ENCODE measurements at regions not wholly inside any gene's neighbourhood (a gene's known extent, or its start where the extent isn't known, plus 50 kb on each side); places are given as distances from the start of the nearest gene placed in this dataset.

GRCh38 chr21:20760221-20760620 lies 238.0 kb upstream of the NCAM2 start:
- no peak overlapping the region for H2AFZ ChIP-seq
- no peak overlapping the region for H3K9ac ChIP-seq
- no peak for TF ChIP-seq CTCF (IDR thresholded peaks at IDR 0.05)
- H3K4me2 ChIP-seq (ENCODE audit: low read length) = no peak overlapping the region
- no peaks in the 10 kb centered on the region for H3K9me3 ChIP-seq (ENCODE audit: control insufficient read depth, low read length)
- no peaks in the 10 kb centered on the region for H3K4me1 ChIP-seq
- no peak overlapping the region for H3K27ac ChIP-seq
- no peak overlapping the region for H3K4me3 ChIP-seq (ENCODE audit: low read depth, low read length)
- no peaks in the 10 kb centered on the region for H3K36me3 ChIP-seq (ENCODE audit: control insufficient read depth, insufficient read depth, low read length)
- H3K79me2 ChIP-seq = no peaks in the 10 kb centered on the region
- H3K27me3 ChIP-seq (ENCODE audit: control insufficient read depth, insufficient read depth, low read length) = no peaks in the 10 kb centered on the region

- no peak overlapping the region for H3K27ac ChIP-seq
- no peaks in the 10 kb centered on the region for H3K36me3 ChIP-seq (ENCODE audit: control insufficient read depth, insufficient read depth, low read length)
- no peak for TF ChIP-seq CTCF (IDR thresholded peaks at IDR 0.05)
Measured at GRCh38 chr21:20774737-20775136, 223.5 kb upstream of the NCAM2 start.

GRCh38 chr21:20779321-20779720 lies 218.9 kb upstream of the NCAM2 start:
- Histone ChIP-seq H3K4me2 (ENCODE audit: low read length) (no peak overlapping the region), H3K4me3 (ENCODE audit: low read depth, low read length) (no peak overlapping the region), H3K79me2 (no peaks in the 10 kb centered on the region), H3K27ac (no peak overlapping the region), H3K9ac (no peak overlapping the region), H3K36me3 (ENCODE audit: control insufficient read depth, insufficient read depth, low read length) (no peaks in the 10 kb centered on the region), H3K4me1 (no peaks in the 10 kb centered on the region), H3K9me3 (ENCODE audit: control insufficient read depth, low read length) (no peaks in the 10 kb centered on the region), H2AFZ (no peak overlapping the region), H3K27me3 (ENCODE audit: control insufficient read depth, insufficient read depth, low read length) (no peaks in the 10 kb centered on the region)
- TF ChIP-seq CTCF (IDR thresholded peaks at IDR 0.05) = no peak

More at GRCh38 chr21:20774737-20775136, 223.5 kb upstream of the NCAM2 start:
- Histone ChIP-seq H3K27me3 (ENCODE audit: control insufficient read depth, insufficient read depth, low read length) (no peaks in the 10 kb centered on the region), H3K4me3 (ENCODE audit: low read depth, low read length) (no peak overlapping the region), H2AFZ (no peak overlapping the region), H3K79me2 (no peaks in the 10 kb centered on the region), H3K4me1 (no peaks in the 10 kb centered on the region), H3K9me3 (ENCODE audit: control insufficient read depth, low read length) (no peaks in the 10 kb centered on the region), H3K4me2 (ENCODE audit: low read length) (no peak overlapping the region), H3K9ac (no peak overlapping the region)

GRCh38 chr21:20783611-20784010 lies 214.6 kb upstream of the NCAM2 start:
- TF ChIP-seq CTCF (IDR thresholded peaks at IDR 0.05) = no peak

GRCh38 chr21:20789729-20790500 lies 208.3 kb upstream of the NCAM2 start:
- H3K27me3 ChIP-seq (ENCODE audit: control insufficient read depth, insufficient read depth, low read length) = no peaks in the 10 kb centered on the region
- no peak overlapping the region for H3K27ac ChIP-seq

More at GRCh38 chr21:20783611-20784010, 214.6 kb upstream of the NCAM2 start:
- Histone ChIP-seq H3K27me3 (ENCODE audit: control insufficient read depth, insufficient read depth, low read length) (no peaks in the 10 kb centered on the region), H3K36me3 (ENCODE audit: control insufficient read depth, insufficient read depth, low read length) (no peaks in the 10 kb centered on the region), H3K27ac (no peak overlapping the region), H2AFZ (no peak overlapping the region), H3K9me3 (ENCODE audit: control insufficient read depth, low read length) (no peaks in the 10 kb centered on the region), H3K79me2 (no peaks in the 10 kb centered on the region), H3K4me2 (ENCODE audit: low read length) (no peak overlapping the region), H3K4me1 (no peaks in the 10 kb centered on the region), H3K9ac (no peak overlapping the region), H3K4me3 (ENCODE audit: low read depth, low read length) (no peak overlapping the region)

More at GRCh38 chr21:20789729-20790500, 208.3 kb upstream of the NCAM2 start:
- no peaks in the 10 kb centered on the region for H3K36me3 ChIP-seq (ENCODE audit: control insufficient read depth, insufficient read depth, low read length)
- no peaks in the 10 kb centered on the region for H3K4me1 ChIP-seq
- TF ChIP-seq CTCF (IDR thresholded peaks at IDR 0.05) = no peak
- no peaks in the 10 kb centered on the region for H3K79me2 ChIP-seq
- no peak overlapping the region for H3K4me3 ChIP-seq (ENCODE audit: low read depth, low read length)
- no peak overlapping the region for H3K9ac ChIP-seq
- H2AFZ ChIP-seq = no peak overlapping the region
- no peak overlapping the region for H3K4me2 ChIP-seq (ENCODE audit: low read length)
- H3K9me3 ChIP-seq (ENCODE audit: control insufficient read depth, low read length) = no peaks in the 10 kb centered on the region
